BLaER1 (cell line): ENCODE measurements at regions not wholly inside any gene's neighbourhood (a gene's known extent, or its start where the extent isn't known, plus 50 kb on each side); places are given as distances from the start of the nearest gene placed in this dataset.
"Not testable (repeated sequence)": the region's sequence is repeated elsewhere in the genome, so short reads cannot be mapped to it uniquely, and the experiment has no call there.

Experiments
- H3K27ac ChIP-seq: shearing (Covaris generic); formaldehyde crosslinking; 2 replicates; pipeline ENCODE4 v1.8.1; 2022
- H3K27me3 ChIP-seq: shearing (Covaris generic); formaldehyde crosslinking; 2 replicates; pipeline ENCODE4 v1.8.1; 2022
- H3K36me3 ChIP-seq: shearing (Covaris generic); formaldehyde crosslinking; 2 replicates; pipeline ENCODE4 v1.8.1; 2022
- H3K4me1 ChIP-seq: shearing (Covaris generic); formaldehyde crosslinking; 2 replicates; pipeline ENCODE4 v1.8.1; 2022
- H3K4me2 ChIP-seq: shearing (Covaris generic); formaldehyde crosslinking; 2 replicates; pipeline ENCODE4 v1.8.1; 2022
- H3K4me3 ChIP-seq: shearing (Covaris generic); formaldehyde crosslinking; 2 replicates; pipeline ENCODE4 v1.8.1; 2022
- H3K9ac ChIP-seq: shearing (Covaris generic); formaldehyde crosslinking; 2 replicates; pipeline ENCODE4 v1.8.1; 2022
- H3K9me3 ChIP-seq: shearing (Covaris generic); formaldehyde crosslinking; 2 replicates; pipeline ENCODE4 v1.8.1; 2022
- H4K20me1 ChIP-seq: shearing (Covaris generic); formaldehyde crosslinking; 2 replicates; pipeline ENCODE4 v1.8.1; 2022

GRCh38 chr2:111584540-111584939, 299.5 kb downstream of the ANAPC1 start:
- H4K20me1 ChIP-seq, H3K36me3 ChIP-seq, H3K4me2 ChIP-seq, H3K9me3 ChIP-seq, H3K27ac ChIP-seq, H3K4me1 ChIP-seq, H3K9ac ChIP-seq, H3K27me3 ChIP-seq, H3K4me3 ChIP-seq: not testable (repeated sequence)

- not testable (repeated sequence) for H3K4me2 ChIP-seq, H3K4me1 ChIP-seq, H3K36me3 ChIP-seq, H3K9me3 ChIP-seq, H3K9ac ChIP-seq, H3K27me3 ChIP-seq, H3K4me3 ChIP-seq, H4K20me1 ChIP-seq, H3K27ac ChIP-seq
Observed at GRCh38 chr2:111584950-111585349, 299.0 kb downstream of the ANAPC1 start.

GRCh38 chr2:111586014-111586413, 298.0 kb downstream of the ANAPC1 start:
- H3K4me2 ChIP-seq, H4K20me1 ChIP-seq, H3K27me3 ChIP-seq, H3K4me1 ChIP-seq, H3K36me3 ChIP-seq, H3K9me3 ChIP-seq, H3K27ac ChIP-seq, H3K4me3 ChIP-seq, H3K9ac ChIP-seq: not testable (repeated sequence)

- H3K4me1 ChIP-seq, result not testable (repeated sequence)
Observed at GRCh38 chr2:111595072-111595471, 288.9 kb downstream of the ANAPC1 start.

GRCh38 chr2:111596808-111597705, 286.9 kb downstream of the ANAPC1 start:
- H3K9ac ChIP-seq, H3K4me2 ChIP-seq, H3K4me3 ChIP-seq, H3K36me3 ChIP-seq, H3K4me1 ChIP-seq, H3K27me3 ChIP-seq, H3K27ac ChIP-seq, H3K9me3 ChIP-seq, H4K20me1 ChIP-seq: not testable (repeated sequence)

More at GRCh38 chr2:111595072-111595471, 288.9 kb downstream of the ANAPC1 start:
- H3K27me3 ChIP-seq, H3K9ac ChIP-seq, H4K20me1 ChIP-seq, H3K4me3 ChIP-seq, H3K4me2 ChIP-seq, H3K9me3 ChIP-seq, H3K27ac ChIP-seq, H3K36me3 ChIP-seq: not testable (repeated sequence)

- not testable (repeated sequence) for H3K9me3 ChIP-seq, H3K36me3 ChIP-seq, H3K9ac ChIP-seq, H4K20me1 ChIP-seq, H3K4me3 ChIP-seq, H3K4me2 ChIP-seq, H3K27ac ChIP-seq, H3K27me3 ChIP-seq, H3K4me1 ChIP-seq
Observed at GRCh38 chr2:111598944-111599343, 285.0 kb downstream of the ANAPC1 start.

- not testable (repeated sequence) for H3K4me2 ChIP-seq, H3K4me3 ChIP-seq, H3K27ac ChIP-seq, H4K20me1 ChIP-seq, H3K36me3 ChIP-seq, H3K9ac ChIP-seq, H3K9me3 ChIP-seq, H3K27me3 ChIP-seq, H3K4me1 ChIP-seq
Observed at GRCh38 chr2:111602259-111602658, 281.7 kb downstream of the ANAPC1 start.

GRCh38 chr2:111605798-111606197, 278.2 kb downstream of the ANAPC1 start:
- H3K4me3 ChIP-seq, H4K20me1 ChIP-seq, H3K9ac ChIP-seq, H3K36me3 ChIP-seq, H3K27me3 ChIP-seq, H3K9me3 ChIP-seq, H3K4me1 ChIP-seq, H3K27ac ChIP-seq, H3K4me2 ChIP-seq: not testable (repeated sequence)

GRCh38 chr2:111606632-111607031, 277.4 kb downstream of the ANAPC1 start:
- not testable (repeated sequence) for H3K27ac ChIP-seq, H4K20me1 ChIP-seq, H3K36me3 ChIP-seq, H3K4me2 ChIP-seq, H3K9me3 ChIP-seq, H3K4me1 ChIP-seq, H3K27me3 ChIP-seq, H3K9ac ChIP-seq, H3K4me3 ChIP-seq

- H3K4me1 ChIP-seq, H3K9me3 ChIP-seq, H3K4me2 ChIP-seq, H4K20me1 ChIP-seq, H3K27me3 ChIP-seq, H3K4me3 ChIP-seq, H3K36me3 ChIP-seq, H3K9ac ChIP-seq, H3K27ac ChIP-seq: not testable (repeated sequence)
Observed at GRCh38 chr2:111609146-111609844, 274.7 kb downstream of the ANAPC1 start.

GRCh38 chr2:111610035-111610434, 274.0 kb downstream of the ANAPC1 start:
- not testable (repeated sequence) for H3K9ac ChIP-seq, H3K4me3 ChIP-seq, H3K27ac ChIP-seq, H3K4me2 ChIP-seq, H3K4me1 ChIP-seq, H4K20me1 ChIP-seq, H3K36me3 ChIP-seq, H3K9me3 ChIP-seq, H3K27me3 ChIP-seq
